Caco-2 (cell line): ENCODE measurements at regions not wholly inside any gene's neighbourhood (a gene's known extent, or its start where the extent isn't known, plus 50 kb on each side); places are given as distances from the start of the nearest gene placed in this dataset.

Experiments used
- BruUV-seq: library from RNA; stranded (reverse); fragments of 400-500 nt; replicated peaks from 2 replicates; lab custom pipeline; 2021; lab: Mats Ljungman, UMichigan
- CTCF ChIA-PET: fragments of 300-600 bp; sonication (Branson Sonifier 250); formaldehyde crosslinking; loops from one replicate; lab custom pipeline; 2022; ENCODE audit warnings: antibody characterized with exemption; lab: Charles Lee
- POLR2A ChIA-PET: fragments of 300-600 bp; sonication (Branson Sonifier 250); formaldehyde crosslinking; loops from one replicate; lab custom pipeline; 2022; ENCODE audit warnings: antibody characterized with exemption; lab: Charles Lee
- DNase-seq, 2 experiments: peaks; one replicate each; pipeline versions ENCODE4 v3.0.0 to v3.0.0-alpha.2; 2020 to 2022
- H3K27me3 ChIP-seq: replicated peaks from 2 replicates; pipeline ENCODE4 v1.6.0; 2011; ENCODE audit warnings: low read length; ENCODE audit not compliant: control insufficient read depth, insufficient read depth
- H3K36me3 ChIP-seq: 2 replicates; pipeline ENCODE4 v1.5.1; 2011; ENCODE audit warnings: low read length; ENCODE audit not compliant: control insufficient read depth, insufficient read depth
- H3K4me1 ChIP-seq: fragments of 250-450 bp; sonication (Bioruptor Pico); 2 replicates; pipeline ENCODE4 v1.5.1; 2020; ENCODE audit warnings: mild to moderate bottlenecking
- H3K4me3 ChIP-seq: 2 replicates; pipeline ENCODE4 v1.5.1; 2011; ENCODE audit warnings: low read depth, mild to moderate bottlenecking, control low read depth, low read length
- H3K9me3 ChIP-seq: fragments of 250-450 bp; sonication (Bioruptor Pico); 2 replicates; pipeline ENCODE4 v1.5.1; 2020; ENCODE audit warnings: mild to moderate bottlenecking, moderate library complexity
- H3K27ac Mint-ChIP-seq: one replicate; pipeline ENCODE4 v1.8.0; 2022; ENCODE audit warnings: mixed read lengths; ENCODE audit not compliant: unreplicated experiment
- H3K27me3 Mint-ChIP-seq: one replicate; pipeline ENCODE4 v1.8.0; 2022; ENCODE audit warnings: mixed read lengths; ENCODE audit not compliant: insufficient read depth, unreplicated experiment
- H3K36me3 Mint-ChIP-seq: one replicate; pipeline ENCODE4 v1.8.0; 2022; ENCODE audit warnings: mild to moderate bottlenecking, mixed read lengths; ENCODE audit not compliant: insufficient read depth, unreplicated experiment
- H3K4me1 Mint-ChIP-seq: one replicate; pipeline ENCODE4 v1.8.0; 2022; ENCODE audit warnings: low read depth, mixed read lengths; ENCODE audit not compliant: unreplicated experiment
- H3K4me3 Mint-ChIP-seq: one replicate; pipeline ENCODE4 v1.8.0; 2022; ENCODE audit warnings: mild to moderate bottlenecking, moderate library complexity, mixed read lengths; ENCODE audit not compliant: unreplicated experiment
- H3K9me3 Mint-ChIP-seq: one replicate; pipeline ENCODE4 v1.8.0; 2022; ENCODE audit warnings: mixed read lengths; ENCODE audit not compliant: unreplicated experiment
- intact Hi-C: fragments of 100-400 bp; cut with micrococcal nuclease; formaldehyde crosslinking; loops from one replicate; pipeline ENCODE4 v1.10.0; 2022; ENCODE audit not compliant: unreplicated experiment
- TF ChIP-seq, protein P1 (sequence below), 2 experiments: fragments of 200-600 bp in 1 of 2; IDR thresholded peaks; 1 replicate in 1 of 2; 2 replicates in 1 of 2; pipeline versions ENCODE4 v1.5.1 to v1.8.0; 2011 to 2022; ENCODE audit warnings: antibody characterized with exemption in 1 of 2, control low read depth in 1 of 2, inconsistent platforms in 1 of 2, low read depth in 1 of 2, low read length in 1 of 2, mild to moderate bottlenecking in 1 of 2, moderate library complexity in 1 of 2; ENCODE audit not compliant: insufficient read depth in 1 of 2, severe bottlenecking in 1 of 2, unreplicated experiment in 1 of 2

DNA sequence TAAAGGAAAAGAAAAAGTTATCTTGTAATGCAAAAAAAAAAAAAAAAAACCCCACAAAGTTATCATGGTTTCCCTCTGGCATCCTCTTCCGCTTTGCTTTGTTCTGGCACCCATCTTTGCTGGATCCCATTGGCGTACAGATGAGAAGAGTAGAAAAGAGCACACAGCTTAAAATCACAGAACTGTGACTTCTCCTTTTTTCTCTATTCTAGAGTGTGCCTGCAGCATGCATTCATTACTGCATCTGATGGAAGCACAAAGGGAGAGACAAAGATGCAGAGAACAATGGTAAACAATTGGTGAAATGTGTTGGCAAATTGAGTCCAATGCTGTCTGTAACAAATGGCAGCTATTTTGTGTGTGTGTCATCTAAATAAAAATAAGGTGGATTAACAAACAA is 440.8 kb upstream of the PIK3R1 start:
- no TSS peak for BruUV-seq
- Histone ChIP-seq H3K9me3 (peaks cover 5% of the 10 kb centered on the region; the same call in 1 of the 2 replicates), H3K4me3 (no peak overlapping the region), H3K36me3 (no peaks in the 10 kb centered on the region), H3K27me3 (no peaks in the 10 kb centered on the region), H3K4me1 (peaks cover 49% of the 10 kb centered on the region)
- intact Hi-C loops, result no loop called here
- Mint-ChIP-seq H3K4me3 (no peak overlapping the region), H3K4me1 (peaks cover 31% of the 10 kb centered on the region), H3K9me3 (peaks cover 18% of the 10 kb centered on the region), H3K36me3 (no peaks in the 10 kb centered on the region), H3K27ac (peak overlapping the region; percentile 72), H3K27me3 (no peaks in the 10 kb centered on the region)
- ChIA-PET CTCF (no interaction called here), POLR2A (no interaction called here)
- TF ChIP-seq, protein P1, sequence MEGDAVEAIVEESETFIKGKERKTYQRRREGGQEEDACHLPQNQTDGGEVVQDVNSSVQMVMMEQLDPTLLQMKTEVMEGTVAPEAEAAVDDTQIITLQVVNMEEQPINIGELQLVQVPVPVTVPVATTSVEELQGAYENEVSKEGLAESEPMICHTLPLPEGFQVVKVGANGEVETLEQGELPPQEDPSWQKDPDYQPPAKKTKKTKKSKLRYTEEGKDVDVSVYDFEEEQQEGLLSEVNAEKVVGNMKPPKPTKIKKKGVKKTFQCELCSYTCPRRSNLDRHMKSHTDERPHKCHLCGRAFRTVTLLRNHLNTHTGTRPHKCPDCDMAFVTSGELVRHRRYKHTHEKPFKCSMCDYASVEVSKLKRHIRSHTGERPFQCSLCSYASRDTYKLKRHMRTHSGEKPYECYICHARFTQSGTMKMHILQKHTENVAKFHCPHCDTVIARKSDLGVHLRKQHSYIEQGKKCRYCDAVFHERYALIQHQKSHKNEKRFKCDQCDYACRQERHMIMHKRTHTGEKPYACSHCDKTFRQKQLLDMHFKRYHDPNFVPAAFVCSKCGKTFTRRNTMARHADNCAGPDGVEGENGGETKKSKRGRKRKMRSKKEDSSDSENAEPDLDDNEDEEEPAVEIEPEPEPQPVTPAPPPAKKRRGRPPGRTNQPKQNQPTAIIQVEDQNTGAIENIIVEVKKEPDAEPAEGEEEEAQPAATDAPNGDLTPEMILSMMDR (IDR thresholded peaks at IDR 0.05; ENCODE audit: insufficient read depth in 1 of 2, low read depth in 1 of 2, low read length in 1 of 2, severe bottlenecking in 1 of 2, unreplicated experiment in 1 of 2), result no peak
- no peak for DNase-seq

DNA sequence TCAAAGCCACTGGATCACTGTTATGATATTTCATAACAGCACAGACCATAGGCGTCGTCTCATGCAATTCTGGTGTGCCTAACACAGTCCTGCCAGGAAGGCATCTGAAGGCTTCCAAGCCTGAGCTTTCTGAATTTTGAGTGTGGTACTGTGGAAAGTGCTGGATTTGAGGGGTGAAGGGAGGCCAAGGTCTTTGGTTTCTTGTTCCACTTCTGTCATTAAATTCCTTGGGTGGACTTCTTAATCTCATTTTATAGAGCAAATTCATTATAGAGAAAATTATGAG is 441.3 kb upstream of the PIK3R1 start:
- POLR2A ChIA-PET, result no interaction called here
- Mint-ChIP-seq H3K27ac (peak overlapping the region; percentile 72), H3K9me3 (peaks cover 18% of the 10 kb centered on the region), H3K4me3 (no peak overlapping the region), H3K4me1 (peaks cover 37% of the 10 kb centered on the region), H3K27me3 (no peaks in the 10 kb centered on the region), H3K36me3 (no peaks in the 10 kb centered on the region)
- Histone ChIP-seq H3K4me1 (peaks cover 54% of the 10 kb centered on the region), H3K27me3 (no peaks in the 10 kb centered on the region), H3K4me3 (no peak overlapping the region), H3K36me3 (no peaks in the 10 kb centered on the region), H3K9me3 (peaks cover 5% of the 10 kb centered on the region; the same call in 1 of the 2 replicates)
- CTCF ChIA-PET, result no interaction called here
- TF ChIP-seq, protein P1 (IDR thresholded peaks at IDR 0.05; ENCODE audit: insufficient read depth in 1 of 2, low read depth in 1 of 2, low read length in 1 of 2, severe bottlenecking in 1 of 2, unreplicated experiment in 1 of 2), result no peak
- intact Hi-C loops, result no loop called here
- no TSS peak for BruUV-seq
- peak in 1 of 2 experiments; percentile 43 for DNase-seq

DNA sequence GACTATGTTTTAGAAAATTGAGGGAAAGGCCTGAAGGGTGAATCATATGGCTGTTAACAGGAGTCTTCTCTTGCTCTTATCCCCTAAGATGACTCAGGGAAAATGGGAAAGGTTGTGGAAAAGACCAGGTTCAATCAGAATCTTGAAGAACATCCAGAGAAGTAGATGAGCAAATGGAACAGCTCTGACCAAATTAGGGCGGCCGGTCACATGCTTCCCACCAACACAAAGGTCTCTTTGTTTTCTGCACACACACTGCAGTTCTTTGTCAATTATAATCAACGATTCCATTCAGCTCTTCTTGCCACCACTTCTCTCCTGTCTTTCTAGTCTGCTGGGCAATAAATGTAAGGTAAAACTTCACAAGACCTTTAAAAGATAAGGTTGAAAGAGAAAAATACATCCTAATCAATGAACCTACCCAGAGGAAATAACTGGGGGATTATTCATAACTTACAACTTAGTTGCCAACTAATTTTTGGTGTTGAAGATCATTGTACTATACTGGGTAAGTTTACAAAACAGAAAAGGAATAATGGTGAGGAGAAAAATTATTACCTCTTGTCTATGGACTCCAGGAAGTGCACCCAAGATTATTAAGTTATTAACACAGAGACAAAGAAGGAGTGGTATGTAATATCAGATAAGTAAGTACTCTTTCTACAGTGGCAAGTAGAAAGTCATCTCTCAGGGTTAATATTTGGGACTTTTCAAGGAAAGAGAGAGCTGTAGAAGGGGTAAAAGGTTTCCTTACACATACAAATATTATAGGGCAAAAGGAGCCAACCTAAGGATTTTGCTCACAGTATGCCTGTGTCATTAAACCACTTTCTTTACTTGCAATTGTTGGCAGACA is 441.9 kb upstream of the PIK3R1 start:
- Mint-ChIP-seq H3K9me3 (peaks cover 18% of the 10 kb centered on the region), H3K36me3 (no peaks in the 10 kb centered on the region), H3K27ac (peak overlapping the region; percentile 72), H3K4me3 (no peak overlapping the region), H3K27me3 (no peaks in the 10 kb centered on the region), H3K4me1 (peaks cover 40% of the 10 kb centered on the region)
- TF ChIP-seq, protein P1 (IDR thresholded peaks at IDR 0.05; ENCODE audit: insufficient read depth in 1 of 2, low read depth in 1 of 2, low read length in 1 of 2, severe bottlenecking in 1 of 2, unreplicated experiment in 1 of 2), result no peak
- no TSS peak for BruUV-seq
- POLR2A ChIA-PET, result no interaction called here
- peak; percentile 40 to 76 for DNase-seq
- Histone ChIP-seq H3K36me3 (no peaks in the 10 kb centered on the region), H3K9me3 (peaks cover 5% of the 10 kb centered on the region), H3K4me3 (no peak overlapping the region), H3K4me1 (peaks cover 60% of the 10 kb centered on the region), H3K27me3 (no peaks in the 10 kb centered on the region)
- intact Hi-C loops, result no loop called here
- CTCF ChIA-PET, result no interaction called here
